ENCODE measurements at regions not wholly inside any gene's neighbourhood (a gene's known extent, or its start where the extent isn't known, plus 50 kb on each side); places are given as distances from the start of the nearest gene placed in this dataset.

DNA sequence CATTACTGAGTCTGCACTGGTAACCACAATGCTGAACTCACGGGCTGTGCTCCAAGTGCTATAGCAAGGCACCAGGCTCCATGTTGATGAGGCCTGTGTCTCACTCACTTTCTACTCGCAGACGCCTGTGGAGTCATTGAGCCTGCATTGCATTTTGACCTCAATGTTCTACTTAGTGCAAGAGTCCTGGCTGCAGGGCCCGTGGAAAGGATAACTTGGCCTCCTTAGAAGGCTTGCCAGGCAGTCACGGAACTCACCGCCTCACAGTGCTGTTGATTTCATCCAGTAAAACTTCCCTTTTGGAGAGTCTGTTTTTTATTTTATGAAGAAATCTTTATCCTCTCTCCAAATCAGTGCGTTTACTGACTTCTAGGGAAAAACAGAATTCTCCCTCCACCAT, 290.4 kb downstream of the RNF144A start:
- no peak overlapping the region for H3K9ac ChIP-seq (ENCODE audit: low read depth in 1 of 2, low read length in 2 of 2)
- DNase-seq (ENCODE audit: low spot score) = no peak
- no peak overlapping the region for H3K27ac ChIP-seq (ENCODE audit: low read depth in 1 of 2, low read length in 2 of 2)
- TF ChIP-seq RAD21 (IDR thresholded peaks at IDR 0.05) = no peak
- TF ChIP-seq EGR1 (IDR thresholded peaks at IDR 0.05; ENCODE audit: low read depth in 2 of 2) = no peak
- TF ChIP-seq, protein P1, sequence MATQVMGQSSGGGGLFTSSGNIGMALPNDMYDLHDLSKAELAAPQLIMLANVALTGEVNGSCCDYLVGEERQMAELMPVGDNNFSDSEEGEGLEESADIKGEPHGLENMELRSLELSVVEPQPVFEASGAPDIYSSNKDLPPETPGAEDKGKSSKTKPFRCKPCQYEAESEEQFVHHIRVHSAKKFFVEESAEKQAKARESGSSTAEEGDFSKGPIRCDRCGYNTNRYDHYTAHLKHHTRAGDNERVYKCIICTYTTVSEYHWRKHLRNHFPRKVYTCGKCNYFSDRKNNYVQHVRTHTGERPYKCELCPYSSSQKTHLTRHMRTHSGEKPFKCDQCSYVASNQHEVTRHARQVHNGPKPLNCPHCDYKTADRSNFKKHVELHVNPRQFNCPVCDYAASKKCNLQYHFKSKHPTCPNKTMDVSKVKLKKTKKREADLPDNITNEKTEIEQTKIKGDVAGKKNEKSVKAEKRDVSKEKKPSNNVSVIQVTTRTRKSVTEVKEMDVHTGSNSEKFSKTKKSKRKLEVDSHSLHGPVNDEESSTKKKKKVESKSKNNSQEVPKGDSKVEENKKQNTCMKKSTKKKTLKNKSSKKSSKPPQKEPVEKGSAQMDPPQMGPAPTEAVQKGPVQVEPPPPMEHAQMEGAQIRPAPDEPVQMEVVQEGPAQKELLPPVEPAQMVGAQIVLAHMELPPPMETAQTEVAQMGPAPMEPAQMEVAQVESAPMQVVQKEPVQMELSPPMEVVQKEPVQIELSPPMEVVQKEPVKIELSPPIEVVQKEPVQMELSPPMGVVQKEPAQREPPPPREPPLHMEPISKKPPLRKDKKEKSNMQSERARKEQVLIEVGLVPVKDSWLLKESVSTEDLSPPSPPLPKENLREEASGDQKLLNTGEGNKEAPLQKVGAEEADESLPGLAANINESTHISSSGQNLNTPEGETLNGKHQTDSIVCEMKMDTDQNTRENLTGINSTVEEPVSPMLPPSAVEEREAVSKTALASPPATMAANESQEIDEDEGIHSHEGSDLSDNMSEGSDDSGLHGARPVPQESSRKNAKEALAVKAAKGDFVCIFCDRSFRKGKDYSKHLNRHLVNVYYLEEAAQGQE (IDR thresholded peaks at IDR 0.05) = no peak
- no peak for TF ChIP-seq RXRA (IDR thresholded peaks at IDR 0.05)
- no peak for TF ChIP-seq GABPA (IDR thresholded peaks at IDR 0.05 in 1 of 2, conservative IDR thresholded peaks at IDR 0.05 in 1 of 2)
- TF ChIP-seq, protein P2, sequence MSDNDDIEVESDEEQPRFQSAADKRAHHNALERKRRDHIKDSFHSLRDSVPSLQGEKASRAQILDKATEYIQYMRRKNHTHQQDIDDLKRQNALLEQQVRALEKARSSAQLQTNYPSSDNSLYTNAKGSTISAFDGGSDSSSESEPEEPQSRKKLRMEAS (IDR thresholded peaks at IDR 0.05) = no peak
- no peak for TF ChIP-seq FOXA2 (IDR thresholded peaks at IDR 0.05)
- TF ChIP-seq, protein P3, sequence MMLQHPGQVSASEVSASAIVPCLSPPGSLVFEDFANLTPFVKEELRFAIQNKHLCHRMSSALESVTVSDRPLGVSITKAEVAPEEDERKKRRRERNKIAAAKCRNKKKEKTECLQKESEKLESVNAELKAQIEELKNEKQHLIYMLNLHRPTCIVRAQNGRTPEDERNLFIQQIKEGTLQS (IDR thresholded peaks at IDR 0.05) = no peak
- TF ChIP-seq JUND (IDR thresholded peaks at IDR 0.05) = no peak
- TF ChIP-seq SP1 (IDR thresholded peaks at IDR 0.05) = no peak
- TF ChIP-seq FOXA1 (IDR thresholded peaks at IDR 0.05) = no peak
- no peaks in the 10 kb centered on the region for H3K9me3 ChIP-seq (ENCODE audit: control insufficient read depth in 4 of 4, low read length in 3 of 4)
- no peak overlapping the region for H3K4me3 ChIP-seq (ENCODE audit: low read depth in 1 of 3, low read length in 3 of 3)
- H3K4me1 ChIP-seq (ENCODE audit: control insufficient read depth in 4 of 4, insufficient read depth in 4 of 4, low read length in 3 of 4) = no peaks in the 10 kb centered on the region
- 92% methylated on average over 7 of the region's 7 CpGs for WGBS
- no peaks in the 10 kb centered on the region for H3K27me3 ChIP-seq (ENCODE audit: control insufficient read depth in 4 of 4, insufficient read depth in 4 of 4, low read length in 3 of 4)
- no peaks in the 10 kb centered on the region for H3K36me3 ChIP-seq (ENCODE audit: control insufficient read depth in 4 of 4, insufficient read depth in 3 of 4, low read depth in 1 of 4, low read length in 3 of 4)

DNA sequence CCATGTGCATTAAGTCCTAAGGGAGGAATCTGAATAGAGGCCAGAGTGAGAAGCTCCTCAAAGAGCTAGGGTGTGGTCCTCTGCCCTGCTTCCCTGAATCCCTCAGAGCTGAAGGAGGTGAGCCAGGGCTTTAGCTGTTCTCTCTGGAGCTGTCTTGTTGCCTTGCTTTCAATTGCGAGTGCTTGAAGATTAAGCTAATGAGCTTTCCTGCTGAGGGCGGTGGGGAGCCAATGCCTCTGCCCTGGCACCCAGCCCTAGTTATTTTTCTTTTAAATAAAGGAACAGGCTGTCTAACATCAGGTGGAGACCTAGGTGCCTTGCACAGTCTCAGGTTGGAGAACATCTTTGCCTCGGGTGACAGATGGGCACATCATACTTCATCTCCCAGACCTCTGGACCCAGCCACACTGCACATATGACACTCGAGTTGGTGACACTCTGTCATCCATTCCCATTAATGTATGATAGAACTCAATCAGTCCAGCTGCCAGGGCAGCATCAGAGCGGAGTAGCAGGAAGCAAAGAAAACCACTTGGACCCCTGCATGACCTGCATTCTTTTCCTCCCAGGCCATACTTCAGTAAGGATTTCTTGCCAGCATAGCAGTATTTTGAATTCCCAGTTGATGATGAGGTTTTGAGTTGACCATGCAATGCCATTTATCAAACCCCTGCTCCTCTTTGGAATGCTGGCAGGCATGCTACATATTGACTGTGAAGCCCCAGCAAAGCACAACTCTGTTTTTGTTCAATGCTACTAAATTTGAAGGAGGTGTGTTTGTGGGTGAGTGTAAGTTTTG, 292.7 kb downstream of the RNF144A start:
- no peaks in the 10 kb centered on the region for H3K4me1 ChIP-seq (ENCODE audit: control insufficient read depth in 4 of 4, insufficient read depth in 4 of 4, low read length in 3 of 4)
- no peaks in the 10 kb centered on the region for H3K27me3 ChIP-seq (ENCODE audit: control insufficient read depth in 4 of 4, insufficient read depth in 4 of 4, low read length in 3 of 4)
- DNase-seq (ENCODE audit: low spot score) = no peak
- no peaks in the 10 kb centered on the region for H3K36me3 ChIP-seq (ENCODE audit: control insufficient read depth in 4 of 4, insufficient read depth in 3 of 4, low read depth in 1 of 4, low read length in 3 of 4)
- whole genome bisulfite sequencing = 76% methylated on average over 5 of the region's 5 CpGs
- TF ChIP-seq, protein P4, sequence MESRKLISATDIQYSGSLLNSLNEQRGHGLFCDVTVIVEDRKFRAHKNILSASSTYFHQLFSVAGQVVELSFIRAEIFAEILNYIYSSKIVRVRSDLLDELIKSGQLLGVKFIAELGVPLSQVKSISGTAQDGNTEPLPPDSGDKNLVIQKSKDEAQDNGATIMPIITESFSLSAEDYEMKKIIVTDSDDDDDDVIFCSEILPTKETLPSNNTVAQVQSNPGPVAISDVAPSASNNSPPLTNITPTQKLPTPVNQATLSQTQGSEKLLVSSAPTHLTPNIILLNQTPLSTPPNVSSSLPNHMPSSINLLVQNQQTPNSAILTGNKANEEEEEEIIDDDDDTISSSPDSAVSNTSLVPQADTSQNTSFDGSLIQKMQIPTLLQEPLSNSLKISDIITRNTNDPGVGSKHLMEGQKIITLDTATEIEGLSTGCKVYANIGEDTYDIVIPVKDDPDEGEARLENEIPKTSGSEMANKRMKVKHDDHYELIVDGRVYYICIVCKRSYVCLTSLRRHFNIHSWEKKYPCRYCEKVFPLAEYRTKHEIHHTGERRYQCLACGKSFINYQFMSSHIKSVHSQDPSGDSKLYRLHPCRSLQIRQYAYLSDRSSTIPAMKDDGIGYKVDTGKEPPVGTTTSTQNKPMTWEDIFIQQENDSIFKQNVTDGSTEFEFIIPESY (IDR thresholded peaks at IDR 0.05) = no peak
- TF ChIP-seq HNF4G (IDR thresholded peaks at IDR 0.05) = no peak
- no peak for TF ChIP-seq GABPA (IDR thresholded peaks at IDR 0.05 in 1 of 2, conservative IDR thresholded peaks at IDR 0.05 in 1 of 2)
- no peak for TF ChIP-seq RAD21 (IDR thresholded peaks at IDR 0.05)
- TF ChIP-seq, protein P2 (IDR thresholded peaks at IDR 0.05) = no peak
- TF ChIP-seq, protein P1 (IDR thresholded peaks at IDR 0.05) = no peak
- TF ChIP-seq NR2F2 (IDR thresholded peaks at IDR 0.05) = no peak
- TF ChIP-seq JUND (IDR thresholded peaks at IDR 0.05) = no peak
- no peak for TF ChIP-seq HNF4A (conservative IDR thresholded peaks at IDR 0.05)
- no peak for TF ChIP-seq EGR1 (IDR thresholded peaks at IDR 0.05; ENCODE audit: low read depth in 2 of 2)
- TF ChIP-seq, protein P5, sequence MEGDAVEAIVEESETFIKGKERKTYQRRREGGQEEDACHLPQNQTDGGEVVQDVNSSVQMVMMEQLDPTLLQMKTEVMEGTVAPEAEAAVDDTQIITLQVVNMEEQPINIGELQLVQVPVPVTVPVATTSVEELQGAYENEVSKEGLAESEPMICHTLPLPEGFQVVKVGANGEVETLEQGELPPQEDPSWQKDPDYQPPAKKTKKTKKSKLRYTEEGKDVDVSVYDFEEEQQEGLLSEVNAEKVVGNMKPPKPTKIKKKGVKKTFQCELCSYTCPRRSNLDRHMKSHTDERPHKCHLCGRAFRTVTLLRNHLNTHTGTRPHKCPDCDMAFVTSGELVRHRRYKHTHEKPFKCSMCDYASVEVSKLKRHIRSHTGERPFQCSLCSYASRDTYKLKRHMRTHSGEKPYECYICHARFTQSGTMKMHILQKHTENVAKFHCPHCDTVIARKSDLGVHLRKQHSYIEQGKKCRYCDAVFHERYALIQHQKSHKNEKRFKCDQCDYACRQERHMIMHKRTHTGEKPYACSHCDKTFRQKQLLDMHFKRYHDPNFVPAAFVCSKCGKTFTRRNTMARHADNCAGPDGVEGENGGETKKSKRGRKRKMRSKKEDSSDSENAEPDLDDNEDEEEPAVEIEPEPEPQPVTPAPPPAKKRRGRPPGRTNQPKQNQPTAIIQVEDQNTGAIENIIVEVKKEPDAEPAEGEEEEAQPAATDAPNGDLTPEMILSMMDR (IDR thresholded peaks at IDR 0.05; ENCODE audit: low read depth, low read length, missing input control) = no peak
- TF ChIP-seq YY1 (IDR thresholded peaks at IDR 0.05) = no peak
- TF ChIP-seq FOXA2 (IDR thresholded peaks at IDR 0.05) = no peak
- no peak for TF ChIP-seq FOXA1 (IDR thresholded peaks at IDR 0.05)
- TF ChIP-seq TAF1 (conservative IDR thresholded peaks at IDR 0.05) = no peak
- no peak for TF ChIP-seq RXRA (IDR thresholded peaks at IDR 0.05)
- TF ChIP-seq SP1 (IDR thresholded peaks at IDR 0.05) = no peak
- TF ChIP-seq, protein P3 (IDR thresholded peaks at IDR 0.05) = no peak
- H3K9ac ChIP-seq (ENCODE audit: low read depth in 1 of 2, low read length in 2 of 2) = no peak overlapping the region
- no peak overlapping the region for H3K4me3 ChIP-seq (ENCODE audit: low read depth in 1 of 3, low read length in 3 of 3)
- H3K27ac ChIP-seq (ENCODE audit: low read depth in 1 of 2, low read length in 2 of 2) = no peak overlapping the region
- H3K9me3 ChIP-seq (ENCODE audit: control insufficient read depth in 4 of 4, low read length in 3 of 4) = no peaks in the 10 kb centered on the region
